GM12878 (cell line): ENCODE measurements at regions not wholly inside any gene's neighbourhood (a gene's known extent, or its start where the extent isn't known, plus 50 kb on each side); places are given as distances from the start of the nearest gene placed in this dataset.

Experiments
- ATF3 ChIP-seq: IDR thresholded peaks from 2 replicates; pipeline ENCODE4 v1.6.1; 2011; ENCODE audit warnings: low read depth, mild to moderate bottlenecking, low read length, moderate library complexity, borderline replicate concordance; ENCODE audit errors: extremely low read depth
- ETV6 ChIP-seq, 2 experiments: fragments of 450-650 bp in 1 of 2; IDR thresholded peaks in 1 of 2; conservative IDR thresholded peaks in 1 of 2; 2 replicates each; pipeline ENCODE4 v1.6.1; 2014; ENCODE audit warnings: antibody characterized with exemption in 1 of 2, borderline replicate concordance in 1 of 2, low read depth in 1 of 2, mild to moderate bottlenecking in 1 of 2, moderate library complexity in 1 of 2
- HCFC1 ChIP-seq: fragments of 150-350 bp; IDR thresholded peaks from 2 replicates; pipeline ENCODE4 v1.6.1; 2014; ENCODE audit warnings: low read length
- HSF1 ChIP-seq: fragments of 150-350 bp; IDR thresholded peaks from 2 replicates; pipeline ENCODE4 v1.6.1; 2014; ENCODE audit warnings: mild to moderate bottlenecking, low read depth, low read length
- MYC ChIP-seq: IDR thresholded peaks from 2 replicates; pipeline ENCODE4 v1.6.1; 2011; ENCODE audit warnings: mild to moderate bottlenecking, low read length, moderate library complexity, inconsistent platforms; ENCODE audit not compliant: insufficient read depth, insufficient replicate concordance, insufficient read length, severe bottlenecking
- NFXL1 ChIP-seq: fragments of 450-650 bp; IDR thresholded peaks from 2 replicates; pipeline ENCODE4 v1.6.1; 2017; ENCODE audit warnings: antibody characterized with exemption, mild to moderate bottlenecking, borderline replicate concordance
- POLR2A ChIP-seq: IDR thresholded peaks from 2 replicates; pipeline ENCODE4 v1.6.1; 2011; ENCODE audit warnings: low read depth, mild to moderate bottlenecking, low read length
- POLR2AphosphoS5 ChIP-seq: IDR thresholded peaks from 2 replicates; pipeline ENCODE4 v1.6.1; 2011; ENCODE audit warnings: mild to moderate bottlenecking, low read length, inconsistent platforms
- RFX5 ChIP-seq: IDR thresholded peaks from 2 replicates; pipeline ENCODE4 v1.6.1; 2011; ENCODE audit warnings: low read depth, low read length, improper control_type of control experiment
- TF ChIP-seq, protein P1 (sequence below), 3 experiments: IDR thresholded peaks in 2 of 3; conservative IDR thresholded peaks in 1 of 3; 2 replicates each; pipeline ENCODE4 v1.5.1; 2011; ENCODE audit warnings: low read depth in 3 of 3, low read length in 3 of 3, mild to moderate bottlenecking in 3 of 3, control low read depth in 2 of 3, moderate library complexity in 2 of 3, inconsistent platforms in 1 of 3, mixed read lengths in 1 of 3; ENCODE audit not compliant: control insufficient read depth in 2 of 3, insufficient read depth in 1 of 3; ENCODE audit errors: extremely low read depth in 1 of 3

DNA sequence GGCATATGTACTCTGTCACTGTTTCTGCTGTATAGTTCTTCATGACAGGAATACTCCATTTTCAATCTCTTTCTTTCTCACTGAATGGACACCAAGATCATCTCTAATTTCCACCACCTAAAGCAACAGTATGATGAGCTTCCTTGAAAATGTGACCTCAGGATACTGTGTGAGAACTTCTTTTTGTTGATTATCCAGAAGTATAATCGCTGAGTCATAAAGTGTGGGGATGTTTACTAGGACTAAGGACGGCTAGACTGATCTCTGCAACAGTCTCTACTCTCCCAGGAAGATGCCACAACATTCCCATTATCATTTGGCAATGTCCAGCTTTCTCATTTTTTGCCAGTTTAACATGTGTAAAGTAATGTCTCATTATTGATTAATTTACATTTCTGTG is 70.3 kb downstream of the TNFSF18 start:
- TF ChIP-seq, protein P1, sequence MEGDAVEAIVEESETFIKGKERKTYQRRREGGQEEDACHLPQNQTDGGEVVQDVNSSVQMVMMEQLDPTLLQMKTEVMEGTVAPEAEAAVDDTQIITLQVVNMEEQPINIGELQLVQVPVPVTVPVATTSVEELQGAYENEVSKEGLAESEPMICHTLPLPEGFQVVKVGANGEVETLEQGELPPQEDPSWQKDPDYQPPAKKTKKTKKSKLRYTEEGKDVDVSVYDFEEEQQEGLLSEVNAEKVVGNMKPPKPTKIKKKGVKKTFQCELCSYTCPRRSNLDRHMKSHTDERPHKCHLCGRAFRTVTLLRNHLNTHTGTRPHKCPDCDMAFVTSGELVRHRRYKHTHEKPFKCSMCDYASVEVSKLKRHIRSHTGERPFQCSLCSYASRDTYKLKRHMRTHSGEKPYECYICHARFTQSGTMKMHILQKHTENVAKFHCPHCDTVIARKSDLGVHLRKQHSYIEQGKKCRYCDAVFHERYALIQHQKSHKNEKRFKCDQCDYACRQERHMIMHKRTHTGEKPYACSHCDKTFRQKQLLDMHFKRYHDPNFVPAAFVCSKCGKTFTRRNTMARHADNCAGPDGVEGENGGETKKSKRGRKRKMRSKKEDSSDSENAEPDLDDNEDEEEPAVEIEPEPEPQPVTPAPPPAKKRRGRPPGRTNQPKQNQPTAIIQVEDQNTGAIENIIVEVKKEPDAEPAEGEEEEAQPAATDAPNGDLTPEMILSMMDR (IDR thresholded peaks at IDR 0.05 in 2 of 3, conservative IDR thresholded peaks at IDR 0.05 in 1 of 3; ENCODE audit: control insufficient read depth in 2 of 3, extremely low read depth in 1 of 3, insufficient read depth in 1 of 3, low read depth in 3 of 3, low read length in 3 of 3) = no peak
- TF ChIP-seq MYC (no peak), ETV6 (conservative IDR thresholded peaks at IDR 0.05 in 1 of 2, IDR thresholded peaks at IDR 0.05 in 1 of 2; ENCODE audit: borderline replicate concordance in 1 of 2, low read depth in 1 of 2) (no peak), HCFC1 (no peak), ATF3 (no peak), POLR2AphosphoS5 (no peak), NFXL1 (no peak), RFX5 (no peak), POLR2A (no peak), HSF1 (no peak)
